GM12878 (cell line): ENCODE measurements at regions not wholly inside any gene's neighbourhood (a gene's known extent, or its start where the extent isn't known, plus 50 kb on each side); places are given as distances from the start of the nearest gene placed in this dataset.

Source experiments
- ATAC-seq: fragments of 200-7000 bp; cut with Tn5 transposase; 3 replicates; pipeline ENCODE4 v1.9.1; 2020; ENCODE audit warnings: mild to moderate bottlenecking, moderate library complexity
- BruUV-seq: library from RNA; stranded (reverse); fragments of 400-500 nt; replicated peaks from 2 replicates; lab custom pipeline; 2021; lab: Mats Ljungman, UMichigan
- CTCF ChIA-PET: fragments of 300-600 bp; sonication (Branson Sonifier 250); formaldehyde crosslinking; extraction: SDS; loops from one replicate; lab custom pipeline; 2021; ENCODE audit warnings: inconsistent platforms; lab: Yijun Ruan, JAX
- POLR2A ChIA-PET: fragments of 350-600 bp; formaldehyde crosslinking; extraction: SDS; loops from one replicate; lab custom pipeline; 2021; ENCODE audit warnings: inconsistent platforms; lab: Charles Lee
- RAD21 ChIA-PET: fragments of 300-600 bp; sonication (Branson Sonifier 250); formaldehyde crosslinking; loops from one replicate; lab custom pipeline; 2023; ENCODE audit warnings: antibody characterized with exemption; ENCODE audit not compliant: unreplicated experiment; lab: Charles Lee
- SMC1A ChIA-PET: fragments of 300-600 bp; sonication (Branson Sonifier 250); formaldehyde crosslinking; loops from one replicate; lab custom pipeline; 2023; ENCODE audit not compliant: unreplicated experiment, uncharacterized antibody; lab: Charles Lee
- DNase-seq: peaks from one replicate; pipeline ENCODE4 v3.0.0-alpha.2; 2011; ENCODE audit warnings: low read depth, low spot score
- FAIRE-seq: peaks from 3 replicates; lab custom pipeline; 2011; peaks lifted over from hg19 to GRCh38; lab: Jason Lieb, UNC
- H2AFZ ChIP-seq: 2 replicates; pipeline ENCODE4 v1.6.0; 2011; ENCODE audit warnings: low read depth, low read length, control low read depth; ENCODE audit not compliant: control insufficient read depth
- H3K27ac ChIP-seq: 2 replicates; pipeline ENCODE4 v1.5.1; 2011; ENCODE audit warnings: control low read depth; ENCODE audit not compliant: control insufficient read depth, insufficient read depth
- H3K27me3 ChIP-seq, 2 experiments: replicated peaks in 1 of 2; 2 replicates each; pipeline versions ENCODE4 v1.6.0 to v1.6.1; 2011; ENCODE audit warnings: low read length in 1 of 2; ENCODE audit not compliant: control insufficient read depth in 2 of 2, insufficient read depth in 2 of 2
- H3K36me3 ChIP-seq, 2 experiments: 2 replicates each; pipeline ENCODE4 v1.5.1; 2011; ENCODE audit warnings: low read length in 1 of 2; ENCODE audit not compliant: control insufficient read depth in 2 of 2, insufficient read depth in 2 of 2
- H3K4me1 ChIP-seq: 2 replicates; pipeline ENCODE4 v1.6.1; 2011; ENCODE audit warnings: mild to moderate bottlenecking, low read length, moderate library complexity, mixed read lengths; ENCODE audit not compliant: control insufficient read depth, insufficient read depth
- H3K4me2 ChIP-seq: 2 replicates; pipeline ENCODE4 v1.6.0; 2011; ENCODE audit warnings: control low read depth; ENCODE audit not compliant: control insufficient read depth, insufficient read depth
- H3K4me3 ChIP-seq: fragments of 200-600 bp; sonication (generic); 2 replicates; pipeline ENCODE4 v1.5.1; 2016
- H3K79me2 ChIP-seq: 2 replicates; pipeline ENCODE4 v1.6.0; 2011; ENCODE audit warnings: low read length; ENCODE audit not compliant: control insufficient read depth, insufficient read depth
- H3K9ac ChIP-seq: 2 replicates; pipeline ENCODE4 v1.8.0; 2011; ENCODE audit warnings: low read length, control low read depth, mixed read lengths; ENCODE audit not compliant: control insufficient read depth, insufficient read depth
- H3K9me3 ChIP-seq: replicated peaks from 3 replicates; pipeline ENCODE4 v1.5.1; 2011; ENCODE audit warnings: mild to moderate bottlenecking, low read length; ENCODE audit not compliant: control insufficient read depth, insufficient read depth
- H4K20me1 ChIP-seq: 2 replicates; pipeline ENCODE4 v1.6.0; 2011; ENCODE audit not compliant: control insufficient read depth, insufficient read depth
- CHD1 ChIP-seq: IDR thresholded peaks from 2 replicates; pipeline ENCODE4 v1.6.1; 2012; ENCODE audit warnings: low read depth, low read length, improper control_type of control experiment
- E2F4 ChIP-seq: IDR thresholded peaks from 2 replicates; pipeline ENCODE4 v1.6.1; 2012; ENCODE audit warnings: low read depth, low read length, improper control_type of control experiment
- EGR1 ChIP-seq, 2 experiments: IDR thresholded peaks; 1 replicate in 1 of 2; 2 replicates in 1 of 2; pipeline ENCODE4 v1.6.1; 2011 to 2012; ENCODE audit warnings: low read depth in 2 of 2, low read length in 2 of 2, borderline replicate concordance in 1 of 2, mild to moderate bottlenecking in 1 of 2, moderate library complexity in 1 of 2
- MEF2A ChIP-seq: IDR thresholded peaks from 2 replicates; pipeline ENCODE4 v1.6.1; 2011; ENCODE audit warnings: low read depth, mild to moderate bottlenecking, low read length, moderate library complexity; ENCODE audit not compliant: insufficient read depth
- RBBP5 ChIP-seq: fragments of 200-600 bp; sonication (generic); conservative IDR thresholded peaks from 2 replicates; pipeline ENCODE4 v1.6.1; 2016
- SMAD1 ChIP-seq: fragments of 450-650 bp; IDR thresholded peaks from 2 replicates; pipeline ENCODE4 v1.6.1; 2018; ENCODE audit warnings: mild to moderate bottlenecking, low read depth; ENCODE audit not compliant: partially characterized antibody
- SMARCA5 ChIP-seq: fragments of 450-650 bp; IDR thresholded peaks from 2 replicates; pipeline ENCODE4 v1.6.1; 2017; ENCODE audit warnings: mild to moderate bottlenecking
- ZBTB11 ChIP-seq: fragments of 450-650 bp; formaldehyde crosslinking; IDR thresholded peaks from 2 replicates; pipeline ENCODE4 v1.5.0; 2022; ENCODE audit warnings: mild to moderate bottlenecking, missing genetic modification characterization
- ZBTB4 ChIP-seq: fragments of 450-650 bp; formaldehyde crosslinking; IDR thresholded peaks from 2 replicates; pipeline ENCODE4 v1.4.0; 2022; ENCODE audit warnings: mild to moderate bottlenecking, moderate library complexity
- WGBS: methylation state at CpG from one replicate; pipeline ENCODE4 v1.1.6; 2016; ENCODE audit warnings: low lambda C conversion rate; ENCODE audit not compliant: insufficient replicate concordance, insufficient coverage; ENCODE audit errors: missing lambda C conversion rate; 5-methylcytosine and 5-hydroxymethylcytosine counted together
- in situ Hi-C: fragments of 300-500 bp; cut with MboI; formaldehyde crosslinking; loops from 9 replicates; pipeline ENCODE4 v1.14.3; 2018; ENCODE audit warnings: mixed read lengths
- intact Hi-C: fragments of 100-400 bp; cut with micrococcal nuclease; formaldehyde crosslinking; loops from one replicate; pipeline ENCODE4 v1.14.2; 2022; ENCODE audit not compliant: unreplicated experiment
- TF ChIP-seq, protein P1 (sequence below): fragments of 450-650 bp; IDR thresholded peaks from 2 replicates; pipeline ENCODE4 v1.6.1; 2017; ENCODE audit warnings: mild to moderate bottlenecking, moderate library complexity
- TF ChIP-seq, protein P2 (sequence below): IDR thresholded peaks from 2 replicates; pipeline ENCODE4 v1.6.1; 2011; ENCODE audit warnings: mild to moderate bottlenecking, low read depth, low read length, moderate library complexity; ENCODE audit not compliant: insufficient replicate concordance

- no peak for ATAC-seq
- H4K20me1 ChIP-seq = no peaks in the 10 kb centered on the region
- no peak overlapping the region for H3K27ac ChIP-seq
- H3K79me2 ChIP-seq = no peaks in the 10 kb centered on the region
- WGBS = 56% methylated on average over 1 of the region's 1 CpG
- no peak overlapping the region for H3K4me3 ChIP-seq
- H3K9ac ChIP-seq = no peak overlapping the region
- H2AFZ ChIP-seq = no peak overlapping the region
- no peak for FAIRE-seq
- ChIA-PET SMC1A (interaction anchor here (0.8 kb wide), 1 partner anchor 28 kb away, joined by 3 read pairs; no protein-coding TSS in a partner anchor), POLR2A (no interaction called here), RAD21 (no interaction called here), CTCF (no interaction called here)
- no peaks in the 10 kb centered on the region for H3K36me3 ChIP-seq
- intact Hi-C loops (no loop called here), in situ Hi-C loops (no loop called here)
- no peak for DNase-seq
- no peaks in the 10 kb centered on the region for H3K4me1 ChIP-seq
- H3K4me2 ChIP-seq = no peak overlapping the region
- H3K27me3 ChIP-seq = no peaks in the 10 kb centered on the region
- no TSS peak for BruUV-seq
- H3K9me3 ChIP-seq = no peaks in the 10 kb centered on the region
- TF ChIP-seq SMAD1 (no peak), E2F4 (no peak), MEF2A (no peak), RBBP5 (no peak), EGR1 (IDR thresholded peaks at IDR 0.05; ENCODE audit: borderline replicate concordance in 1 of 2, low read depth in 2 of 2, low read length in 2 of 2) (no peak), SMARCA5 (no peak), ZBTB4 (CRISPR knock-in tag) (no peak), CHD1 (no peak), ZBTB11 (CRISPR knock-in tag) (no peak)
- TF ChIP-seq, protein P1, sequence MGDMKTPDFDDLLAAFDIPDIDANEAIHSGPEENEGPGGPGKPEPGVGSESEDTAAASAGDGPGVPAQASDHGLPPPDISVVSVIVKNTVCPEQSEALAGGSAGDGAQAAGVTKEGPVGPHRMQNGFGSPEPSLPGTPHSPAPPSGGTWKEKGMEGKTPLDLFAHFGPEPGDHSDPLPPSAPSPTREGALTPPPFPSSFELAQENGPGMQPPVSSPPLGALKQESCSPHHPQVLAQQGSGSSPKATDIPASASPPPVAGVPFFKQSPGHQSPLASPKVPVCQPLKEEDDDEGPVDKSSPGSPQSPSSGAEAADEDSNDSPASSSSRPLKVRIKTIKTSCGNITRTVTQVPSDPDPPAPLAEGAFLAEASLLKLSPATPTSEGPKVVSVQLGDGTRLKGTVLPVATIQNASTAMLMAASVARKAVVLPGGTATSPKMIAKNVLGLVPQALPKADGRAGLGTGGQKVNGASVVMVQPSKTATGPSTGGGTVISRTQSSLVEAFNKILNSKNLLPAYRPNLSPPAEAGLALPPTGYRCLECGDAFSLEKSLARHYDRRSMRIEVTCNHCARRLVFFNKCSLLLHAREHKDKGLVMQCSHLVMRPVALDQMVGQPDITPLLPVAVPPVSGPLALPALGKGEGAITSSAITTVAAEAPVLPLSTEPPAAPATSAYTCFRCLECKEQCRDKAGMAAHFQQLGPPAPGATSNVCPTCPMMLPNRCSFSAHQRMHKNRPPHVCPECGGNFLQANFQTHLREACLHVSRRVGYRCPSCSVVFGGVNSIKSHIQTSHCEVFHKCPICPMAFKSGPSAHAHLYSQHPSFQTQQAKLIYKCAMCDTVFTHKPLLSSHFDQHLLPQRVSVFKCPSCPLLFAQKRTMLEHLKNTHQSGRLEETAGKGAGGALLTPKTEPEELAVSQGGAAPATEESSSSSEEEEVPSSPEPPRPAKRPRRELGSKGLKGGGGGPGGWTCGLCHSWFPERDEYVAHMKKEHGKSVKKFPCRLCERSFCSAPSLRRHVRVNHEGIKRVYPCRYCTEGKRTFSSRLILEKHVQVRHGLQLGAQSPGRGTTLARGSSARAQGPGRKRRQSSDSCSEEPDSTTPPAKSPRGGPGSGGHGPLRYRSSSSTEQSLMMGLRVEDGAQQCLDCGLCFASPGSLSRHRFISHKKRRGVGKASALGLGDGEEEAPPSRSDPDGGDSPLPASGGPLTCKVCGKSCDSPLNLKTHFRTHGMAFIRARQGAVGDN = no peak
- TF ChIP-seq, protein P2, sequence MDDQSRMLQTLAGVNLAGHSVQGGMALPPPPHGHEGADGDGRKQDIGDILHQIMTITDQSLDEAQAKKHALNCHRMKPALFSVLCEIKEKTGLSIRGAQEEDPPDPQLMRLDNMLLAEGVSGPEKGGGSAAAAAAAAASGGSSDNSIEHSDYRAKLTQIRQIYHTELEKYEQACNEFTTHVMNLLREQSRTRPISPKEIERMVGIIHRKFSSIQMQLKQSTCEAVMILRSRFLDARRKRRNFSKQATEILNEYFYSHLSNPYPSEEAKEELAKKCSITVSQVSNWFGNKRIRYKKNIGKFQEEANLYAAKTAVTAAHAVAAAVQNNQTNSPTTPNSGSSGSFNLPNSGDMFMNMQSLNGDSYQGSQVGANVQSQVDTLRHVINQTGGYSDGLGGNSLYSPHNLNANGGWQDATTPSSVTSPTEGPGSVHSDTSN = no peak
Observed at GRCh38 chr16:55001931-55002330, 71.3 kb downstream of the IRX5 start.
